ENCODE measurements at regions not wholly inside any gene's neighbourhood (a gene's known extent, or its start where the extent isn't known, plus 50 kb on each side); places are given as distances from the start of the nearest gene placed in this dataset.

GRCh38 chr12:118500299-118500698 is 123.9 kb downstream of the SUDS3 start:
- intact Hi-C loops (cut with DNase I): no loop called here
- Histone ChIP-seq H3K27me3 (no peaks in the 10 kb centered on the region), H3K9me3 (peaks cover 0 to 11% (median 0%) of the 10 kb centered on the region in 11 donors), H3K36me3 (no peaks in the 10 kb centered on the region), H3K4me3 (no peak overlapping the region), H3K4me1 (peaks cover 0 to 11% (median 0%) of the 10 kb centered on the region in 9 donors), H3K27ac (no peak overlapping the region)
- no peak for TF ChIP-seq CTCF (IDR thresholded peaks at IDR 0.05)
- DNase-seq (peak in 1 of 2 donors; percentile 28), ATAC-seq (peak in 5 of 8 donors; percentile 51 to 64 (median 58))
- 40 to 48% methylated on average over 7 of the region's 7 CpGs for WGBS, 2 donors

GRCh38 chr12:118501489-118501888 is 125.1 kb downstream of the SUDS3 start:
- no peak for DNase-seq
- TF ChIP-seq CTCF (IDR thresholded peaks at IDR 0.05): no peak
- peaks cover 0 to 11% (median 0%) of the 10 kb centered on the region in 11 donors for H3K9me3 ChIP-seq
- no peaks in the 10 kb centered on the region for H3K36me3 ChIP-seq
- H3K27me3 ChIP-seq: no peaks in the 10 kb centered on the region
- WGBS, 2 donors: 71 to 79% methylated on average over 3 of the region's 3 CpGs
- peaks cover 0 to 11% (median 0%) of the 10 kb centered on the region in 9 donors for H3K4me1 ChIP-seq
- no peak for ATAC-seq
- intact Hi-C loops (cut with DNase I): no loop called here
- no peak overlapping the region for H3K27ac ChIP-seq
- no peak overlapping the region for H3K4me3 ChIP-seq

- no peak for DNase-seq
- Histone ChIP-seq H3K9me3 (peaks cover 0 to 11% (median 0%) of the 10 kb centered on the region in 11 donors), H3K36me3 (no peaks in the 10 kb centered on the region), H3K27ac (no peak overlapping the region), H3K27me3 (no peaks in the 10 kb centered on the region), H3K4me1 (peaks cover 0 to 5% (median 0%) of the 10 kb centered on the region in 9 donors), H3K4me3 (no peak overlapping the region)
- ATAC-seq: no peak
- TF ChIP-seq CTCF (IDR thresholded peaks at IDR 0.05): no peak
- intact Hi-C loops (cut with DNase I): no loop called here
- 79 to 85% methylated on average over 3 of the region's 3 CpGs for WGBS, 2 donors
Observed at GRCh38 chr12:118503476-118503875, 127.1 kb downstream of the SUDS3 start.

GRCh38 chr12:118512669-118513068 is 136.3 kb downstream of the SUDS3 start:
- no peaks in the 10 kb centered on the region for H3K9me3 ChIP-seq
- H3K4me1 ChIP-seq: no peaks in the 10 kb centered on the region
- no peak overlapping the region for H3K27ac ChIP-seq
- no peaks in the 10 kb centered on the region for H3K36me3 ChIP-seq
- no peaks in the 10 kb centered on the region for H3K27me3 ChIP-seq
- no peak overlapping the region for H3K4me3 ChIP-seq
- intact Hi-C loops (cut with DNase I): no loop called here
- no peak for DNase-seq
- 88 to 90% methylated on average over 5 of the region's 5 CpGs for WGBS, 2 donors
- ATAC-seq: no peak
- TF ChIP-seq CTCF (IDR thresholded peaks at IDR 0.05): no peak
